Cardiac fibroblast (primary cell): ENCODE measurements at regions not wholly inside any gene's neighbourhood (a gene's known extent, or its start where the extent isn't known, plus 50 kb on each side); places are given as distances from the start of the nearest gene placed in this dataset.

Experiments
- DNase-seq, 2 donors: peaks; one replicate each; pipeline versions ENCODE4 v3.0.0 to v3.0.0-alpha.2; 2010; ENCODE audit warnings: low read depth in 2 of 2
- H3K4me3 ChIP-seq, 2 donors: replicated peaks in 1 of 2; 1 replicate in 1 of 2; 2 replicates in 1 of 2; pipeline ENCODE4 v1.5.1; 2011; ENCODE audit warnings: low read depth in 2 of 2, low read length in 2 of 2, mild to moderate bottlenecking in 2 of 2, moderate library complexity in 1 of 2
- TF ChIP-seq, protein P1 (sequence below): IDR thresholded peaks from one replicate; pipeline ENCODE4 v1.5.1; 2011; ENCODE audit warnings: low read depth, mild to moderate bottlenecking, low read length, inconsistent platforms

DNA sequence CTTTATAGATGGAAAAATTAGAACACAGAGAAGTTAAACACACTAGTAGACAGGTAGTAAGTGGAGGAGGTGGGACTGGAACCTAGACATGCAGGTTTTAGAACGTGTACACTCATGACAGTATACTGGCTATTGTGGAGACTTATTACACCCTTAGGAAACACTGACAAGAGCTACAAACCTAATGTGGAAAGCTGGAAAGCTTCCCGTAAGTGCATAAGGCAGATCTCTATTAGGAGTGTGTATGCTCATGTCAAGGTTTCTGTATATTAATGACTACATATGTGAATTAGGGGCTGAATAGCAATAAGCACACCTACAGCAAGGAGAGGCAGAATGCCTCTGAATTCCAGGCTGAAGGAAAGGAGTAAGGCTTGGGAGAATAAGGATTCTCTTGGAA is 82.6 kb upstream of the SLC24A5 start:
- DNase-seq = no peak
- TF ChIP-seq, protein P1, sequence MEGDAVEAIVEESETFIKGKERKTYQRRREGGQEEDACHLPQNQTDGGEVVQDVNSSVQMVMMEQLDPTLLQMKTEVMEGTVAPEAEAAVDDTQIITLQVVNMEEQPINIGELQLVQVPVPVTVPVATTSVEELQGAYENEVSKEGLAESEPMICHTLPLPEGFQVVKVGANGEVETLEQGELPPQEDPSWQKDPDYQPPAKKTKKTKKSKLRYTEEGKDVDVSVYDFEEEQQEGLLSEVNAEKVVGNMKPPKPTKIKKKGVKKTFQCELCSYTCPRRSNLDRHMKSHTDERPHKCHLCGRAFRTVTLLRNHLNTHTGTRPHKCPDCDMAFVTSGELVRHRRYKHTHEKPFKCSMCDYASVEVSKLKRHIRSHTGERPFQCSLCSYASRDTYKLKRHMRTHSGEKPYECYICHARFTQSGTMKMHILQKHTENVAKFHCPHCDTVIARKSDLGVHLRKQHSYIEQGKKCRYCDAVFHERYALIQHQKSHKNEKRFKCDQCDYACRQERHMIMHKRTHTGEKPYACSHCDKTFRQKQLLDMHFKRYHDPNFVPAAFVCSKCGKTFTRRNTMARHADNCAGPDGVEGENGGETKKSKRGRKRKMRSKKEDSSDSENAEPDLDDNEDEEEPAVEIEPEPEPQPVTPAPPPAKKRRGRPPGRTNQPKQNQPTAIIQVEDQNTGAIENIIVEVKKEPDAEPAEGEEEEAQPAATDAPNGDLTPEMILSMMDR = no peak
- no peak overlapping the region for H3K4me3 ChIP-seq

DNA sequence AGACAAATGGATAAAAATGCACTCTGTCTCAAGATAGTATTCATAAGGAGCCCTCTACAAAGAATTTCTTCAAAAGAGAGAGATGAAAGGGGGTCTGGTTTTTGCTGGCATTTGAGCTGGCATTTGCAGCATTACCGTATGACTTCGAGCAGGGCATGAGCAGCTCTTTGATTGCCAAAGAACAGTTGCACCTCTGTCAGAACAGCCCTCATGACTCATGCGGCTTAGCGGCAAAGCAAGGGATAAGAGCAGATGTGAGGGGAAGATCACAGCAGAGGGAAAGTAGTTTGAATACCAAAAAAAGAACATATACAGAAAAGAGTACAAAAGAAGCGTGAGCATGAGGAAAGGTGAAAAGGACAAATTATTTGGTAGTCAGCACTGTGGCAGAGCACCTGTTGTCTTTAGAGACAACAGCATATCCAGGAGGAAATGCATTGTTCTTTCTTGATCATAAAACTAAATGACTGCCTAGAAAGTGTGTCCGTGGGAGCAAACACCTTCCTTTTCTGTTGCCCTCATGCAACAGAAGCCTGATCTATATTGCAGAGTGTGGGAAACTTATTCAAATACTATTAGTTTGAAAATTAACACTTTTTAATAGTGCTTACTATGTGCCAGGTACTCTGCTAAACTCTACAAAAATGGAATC is 80.5 kb upstream of the SLC24A5 start:
- no peak overlapping the region for H3K4me3 ChIP-seq
- TF ChIP-seq, protein P1 = no peak
- DNase-seq = peak in 1 of 2 donors; percentile 33

DNA sequence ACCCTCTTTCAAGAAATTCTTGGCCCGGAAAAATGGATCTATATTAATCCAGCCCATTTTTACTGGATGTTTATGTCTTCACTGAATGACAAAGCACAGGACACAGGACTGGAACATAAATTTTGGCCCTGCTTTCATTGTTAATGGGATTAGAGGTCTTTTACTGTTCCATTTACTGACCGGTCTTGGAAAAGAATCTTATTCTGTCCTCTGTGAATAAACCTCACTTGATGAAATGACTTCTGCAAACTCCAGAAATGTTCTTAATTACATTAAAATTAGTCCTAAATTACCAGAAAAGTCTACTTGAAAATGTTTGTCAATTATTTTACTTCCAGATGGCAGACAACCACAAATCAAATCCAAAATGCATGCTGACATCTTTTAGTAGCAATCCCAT is 79.3 kb upstream of the SLC24A5 start:
- DNase-seq = no peak
- TF ChIP-seq, protein P1 = no peak
- no peak overlapping the region for H3K4me3 ChIP-seq

DNA sequence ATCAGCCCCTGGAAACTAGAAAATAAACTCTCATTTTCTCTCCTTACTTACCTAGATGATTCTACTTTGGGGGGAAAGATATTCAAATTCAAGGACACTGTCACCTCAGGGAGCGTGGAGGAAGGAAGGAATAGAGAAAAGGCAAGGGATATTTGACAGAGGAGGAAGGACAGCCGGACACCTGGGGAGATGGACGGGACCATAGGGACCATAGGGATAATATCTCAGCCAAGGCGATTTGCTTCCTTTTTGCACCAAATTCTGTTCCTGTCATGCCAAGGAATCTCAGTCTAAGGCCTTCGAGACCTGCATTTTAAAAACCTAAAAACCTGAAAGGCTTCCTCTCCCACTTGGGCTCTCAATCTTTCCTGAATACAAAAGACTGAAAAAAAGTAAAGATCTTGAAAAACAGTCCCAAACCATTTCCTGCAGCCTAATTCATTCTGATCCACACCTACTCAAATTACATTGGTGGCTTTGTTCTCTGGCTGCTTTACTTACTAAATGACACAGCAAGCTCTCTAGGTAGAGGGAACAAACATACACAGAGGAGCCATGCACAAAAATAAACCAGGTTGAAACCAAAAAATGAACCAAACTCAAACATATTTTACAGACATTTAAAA is 73.9 kb upstream of the SLC24A5 start:
- no peak for DNase-seq
- no peak overlapping the region for H3K4me3 ChIP-seq
- TF ChIP-seq, protein P1 = no peak

DNA sequence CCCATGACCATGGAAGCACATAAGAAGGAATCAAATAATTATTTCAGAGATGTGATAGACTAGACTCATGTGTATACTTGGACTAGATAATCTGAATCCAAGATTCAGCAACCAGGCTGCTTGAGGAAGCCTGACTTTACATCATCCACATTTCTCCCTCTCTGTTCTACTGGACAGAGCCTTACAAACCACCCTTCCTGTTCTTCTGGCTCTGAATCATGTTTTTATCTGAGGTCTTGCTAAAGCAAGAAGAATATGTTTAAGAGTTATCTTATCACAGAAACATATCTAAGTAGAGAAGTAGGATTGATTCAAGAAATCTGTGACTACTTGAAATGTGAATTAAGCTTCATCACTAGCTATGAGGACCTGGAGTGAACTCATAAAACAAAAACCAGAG is 71.1 kb upstream of the SLC24A5 start:
- no peak for DNase-seq
- H3K4me3 ChIP-seq = no peak overlapping the region
- TF ChIP-seq, protein P1 = no peak

DNA sequence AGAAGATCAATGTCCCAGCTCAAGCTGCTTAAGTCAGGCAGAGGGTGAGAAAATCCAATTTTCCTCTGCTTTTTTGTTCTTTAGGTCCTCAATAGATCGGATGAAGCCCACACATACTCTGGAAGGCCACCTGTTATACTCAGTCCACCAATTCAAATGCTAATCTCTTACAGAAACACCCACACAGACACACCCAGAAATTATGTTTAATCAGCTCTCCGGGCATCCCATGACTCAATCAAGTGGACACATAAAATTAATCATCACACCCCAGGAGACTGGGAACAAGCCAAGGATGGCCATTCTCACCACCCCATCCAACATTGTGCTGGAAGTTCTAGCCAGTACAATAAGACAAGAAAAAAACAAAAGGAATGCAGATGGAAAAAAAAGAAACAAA is 67.8 kb upstream of the SLC24A5 start:
- TF ChIP-seq, protein P1 = no peak
- no peak overlapping the region for H3K4me3 ChIP-seq
- DNase-seq = peak in 1 of 2 donors; percentile 3
